ENCODE measurements at regions not wholly inside any gene's neighbourhood (a gene's known extent, or its start where the extent isn't known, plus 50 kb on each side); places are given as distances from the start of the nearest gene placed in this dataset.
"Not testable (repeated sequence)": the region's sequence is repeated elsewhere in the genome, so short reads cannot be mapped to it uniquely, and the experiment has no call there.

DNA sequence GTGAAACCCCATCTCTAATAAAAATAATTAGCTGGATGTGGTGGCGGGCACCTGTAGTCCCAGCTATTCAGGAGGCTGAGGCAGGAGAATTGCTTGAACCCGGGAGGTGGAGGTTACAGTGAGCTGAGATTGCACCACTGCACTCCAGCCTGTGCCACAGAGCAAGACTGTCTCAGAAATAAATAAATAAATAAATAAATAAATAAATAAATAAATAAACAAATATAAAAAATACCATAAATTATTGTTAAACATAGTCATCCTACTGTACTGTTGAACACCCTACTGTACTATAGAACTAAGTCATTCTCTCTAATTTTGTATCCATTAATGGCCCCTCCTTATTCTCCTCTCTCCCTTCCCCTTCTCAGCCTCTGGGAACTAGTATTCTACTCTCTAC lies 332.2 kb downstream of the ISL1 start:
- not testable (repeated sequence) for H3K4me3 ChIP-seq (ENCODE audit: low read depth in 1 of 5, low read length in 5 of 5); H3K36me3 ChIP-seq (ENCODE audit: control insufficient read depth in 5 of 5, insufficient read depth in 5 of 5, low read length in 5 of 5); H3K9me3 ChIP-seq (ENCODE audit: control insufficient read depth in 5 of 5, low read length in 5 of 5); H3K4me1 ChIP-seq (ENCODE audit: control insufficient read depth in 5 of 5, insufficient read depth in 5 of 5, low read length in 5 of 5); H3K27ac ChIP-seq (ENCODE audit: low read depth, low read length); H3K9ac ChIP-seq (ENCODE audit: low read length in 5 of 5); H3K27me3 ChIP-seq (ENCODE audit: control insufficient read depth in 5 of 5, insufficient read depth in 4 of 5, low read length in 5 of 5)

DNA sequence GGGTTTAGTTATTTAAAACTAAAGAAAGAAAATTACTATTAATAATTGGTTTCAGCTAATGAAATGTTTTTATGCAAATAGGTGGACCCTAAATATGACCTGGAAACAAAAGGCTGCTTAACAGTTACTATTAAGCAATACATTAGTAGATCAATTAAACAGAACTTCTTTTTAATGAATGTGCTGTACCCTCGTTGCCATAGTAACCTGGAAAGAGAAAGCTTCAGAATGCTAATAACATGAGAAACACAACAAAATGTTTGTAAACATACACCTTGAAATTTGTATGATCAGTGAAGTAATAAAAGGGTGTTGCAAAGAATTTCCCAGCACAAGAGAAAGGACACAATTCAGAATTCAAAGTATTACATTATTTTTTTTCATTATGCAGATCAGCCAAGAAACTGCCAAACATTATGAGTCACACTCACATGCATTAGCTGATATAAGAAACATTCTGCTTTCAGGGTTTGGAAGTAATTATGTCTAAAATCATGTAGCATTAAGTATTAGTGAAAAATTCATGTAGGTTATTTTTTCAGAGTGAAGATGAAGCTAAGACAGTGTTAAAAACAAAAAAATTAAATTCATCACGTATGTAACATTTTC lies 348.3 kb downstream of the ISL1 start:
- H3K9me3 ChIP-seq (ENCODE audit: control insufficient read depth in 5 of 5, low read length in 5 of 5): no peaks in the 10 kb centered on the region

DNA sequence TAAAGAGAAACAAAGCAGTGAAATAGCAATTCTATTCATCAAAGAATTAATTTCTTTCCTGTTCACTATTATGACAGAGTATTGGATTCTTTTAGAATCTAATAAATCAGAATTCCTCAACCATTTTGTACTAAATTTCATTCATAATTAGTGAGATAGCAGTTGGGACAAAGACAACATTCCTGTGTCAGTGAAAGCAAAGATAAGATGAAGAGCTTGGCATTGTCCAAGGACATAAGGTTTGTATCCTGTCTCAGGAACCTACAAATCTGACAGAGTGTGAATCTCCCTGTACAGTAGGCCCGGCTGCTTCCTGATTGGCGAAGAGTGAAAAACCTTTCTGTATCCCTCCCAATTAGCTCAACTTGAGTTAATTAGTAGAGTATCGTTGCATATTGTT lies 349.1 kb downstream of the ISL1 start:
- no peaks in the 10 kb centered on the region for H3K4me1 ChIP-seq (ENCODE audit: control insufficient read depth in 5 of 5, insufficient read depth in 5 of 5, low read length in 5 of 5)
- peaks cover 0 to 3% (median 0%) of the 10 kb centered on the region in 5 donors for H3K9me3 ChIP-seq (ENCODE audit: control insufficient read depth in 5 of 5, low read length in 5 of 5)
- H3K9ac ChIP-seq (ENCODE audit: low read length in 5 of 5): no peak overlapping the region
- H3K27me3 ChIP-seq (ENCODE audit: control insufficient read depth in 5 of 5, insufficient read depth in 4 of 5, low read length in 5 of 5): no peaks in the 10 kb centered on the region
- no peak overlapping the region for H3K27ac ChIP-seq (ENCODE audit: low read depth, low read length)
- H3K36me3 ChIP-seq (ENCODE audit: control insufficient read depth in 5 of 5, insufficient read depth in 5 of 5, low read length in 5 of 5): no peaks in the 10 kb centered on the region
- no peak overlapping the region for H3K4me3 ChIP-seq (ENCODE audit: low read depth in 1 of 5, low read length in 5 of 5)

More for the DNA sequence above, 348.3 kb downstream of the ISL1 start:
- Histone ChIP-seq H3K4me1 (ENCODE audit: control insufficient read depth in 5 of 5, insufficient read depth in 5 of 5, low read length in 5 of 5) (no peaks in the 10 kb centered on the region), H3K27ac (ENCODE audit: low read depth, low read length) (no peak overlapping the region), H3K4me3 (ENCODE audit: low read depth in 1 of 5, low read length in 5 of 5) (no peak overlapping the region), H3K9ac (ENCODE audit: low read length in 5 of 5) (no peak overlapping the region), H3K36me3 (ENCODE audit: control insufficient read depth in 5 of 5, insufficient read depth in 5 of 5, low read length in 5 of 5) (no peaks in the 10 kb centered on the region), H3K27me3 (ENCODE audit: control insufficient read depth in 5 of 5, insufficient read depth in 4 of 5, low read length in 5 of 5) (no peaks in the 10 kb centered on the region)

DNA sequence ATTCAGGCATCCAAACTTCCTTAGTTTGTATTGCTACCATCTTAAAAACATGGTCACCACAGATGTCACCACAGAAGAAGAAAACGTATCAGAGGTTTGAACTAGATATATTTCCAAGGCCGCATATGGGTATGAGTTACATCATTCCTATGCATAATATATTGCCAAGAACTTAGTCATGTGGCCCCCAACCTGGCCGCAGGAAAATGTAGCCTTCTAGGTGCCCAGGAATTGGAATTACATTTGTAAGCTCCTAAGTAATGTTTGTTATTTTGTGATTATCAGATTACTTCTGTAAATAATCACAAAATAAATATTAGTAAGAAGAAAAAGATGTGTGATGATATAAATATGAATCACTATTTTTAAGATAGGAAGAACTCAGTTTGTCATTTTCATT lies 351.4 kb downstream of the ISL1 start:
- no peak overlapping the region for H3K27ac ChIP-seq (ENCODE audit: low read depth, low read length)
- H3K4me1 ChIP-seq (ENCODE audit: control insufficient read depth in 5 of 5, insufficient read depth in 5 of 5, low read length in 5 of 5): no peaks in the 10 kb centered on the region
- no peaks in the 10 kb centered on the region for H3K36me3 ChIP-seq (ENCODE audit: control insufficient read depth in 5 of 5, insufficient read depth in 5 of 5, low read length in 5 of 5)
- peaks cover 0 to 3% (median 0%) of the 10 kb centered on the region in 5 donors for H3K9me3 ChIP-seq (ENCODE audit: control insufficient read depth in 5 of 5, low read length in 5 of 5)
- no peak overlapping the region for H3K9ac ChIP-seq (ENCODE audit: low read length in 5 of 5)
- no peak overlapping the region for H3K4me3 ChIP-seq (ENCODE audit: low read depth in 1 of 5, low read length in 5 of 5)
- H3K27me3 ChIP-seq (ENCODE audit: control insufficient read depth in 5 of 5, insufficient read depth in 4 of 5, low read length in 5 of 5): no peaks in the 10 kb centered on the region

DNA sequence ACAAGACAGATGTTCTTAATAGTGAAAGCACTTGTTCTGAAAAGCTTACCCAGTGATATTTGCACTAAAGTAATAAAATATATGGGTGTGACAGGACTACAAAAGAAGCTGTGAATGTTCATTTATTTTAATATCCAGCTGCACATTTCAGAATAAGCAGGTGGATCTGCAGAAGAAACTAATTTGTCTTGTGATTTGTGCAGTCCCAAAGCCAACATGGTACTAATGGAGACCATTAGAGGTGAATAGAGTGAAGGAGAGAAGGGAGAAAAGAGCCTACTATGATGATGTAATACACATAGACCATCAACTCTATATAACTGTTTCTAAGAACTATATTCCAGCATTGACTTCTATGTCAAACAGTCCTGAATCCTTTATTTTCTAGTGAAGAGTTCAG lies 362.8 kb downstream of the ISL1 start:
- no peaks in the 10 kb centered on the region for H3K4me1 ChIP-seq (ENCODE audit: control insufficient read depth in 5 of 5, insufficient read depth in 5 of 5, low read length in 5 of 5)
- no peak overlapping the region for H3K4me3 ChIP-seq (ENCODE audit: low read depth in 1 of 5, low read length in 5 of 5)
- H3K9me3 ChIP-seq (ENCODE audit: control insufficient read depth in 5 of 5, low read length in 5 of 5): peaks cover 0 to 6% (median 2%) of the 10 kb centered on the region in 5 donors
- H3K27me3 ChIP-seq (ENCODE audit: control insufficient read depth in 5 of 5, insufficient read depth in 4 of 5, low read length in 5 of 5): no peaks in the 10 kb centered on the region
- no peak overlapping the region for H3K9ac ChIP-seq (ENCODE audit: low read length in 5 of 5)
- H3K36me3 ChIP-seq (ENCODE audit: control insufficient read depth in 5 of 5, insufficient read depth in 5 of 5, low read length in 5 of 5): no peaks in the 10 kb centered on the region
- H3K27ac ChIP-seq (ENCODE audit: low read depth, low read length): no peak overlapping the region

DNA sequence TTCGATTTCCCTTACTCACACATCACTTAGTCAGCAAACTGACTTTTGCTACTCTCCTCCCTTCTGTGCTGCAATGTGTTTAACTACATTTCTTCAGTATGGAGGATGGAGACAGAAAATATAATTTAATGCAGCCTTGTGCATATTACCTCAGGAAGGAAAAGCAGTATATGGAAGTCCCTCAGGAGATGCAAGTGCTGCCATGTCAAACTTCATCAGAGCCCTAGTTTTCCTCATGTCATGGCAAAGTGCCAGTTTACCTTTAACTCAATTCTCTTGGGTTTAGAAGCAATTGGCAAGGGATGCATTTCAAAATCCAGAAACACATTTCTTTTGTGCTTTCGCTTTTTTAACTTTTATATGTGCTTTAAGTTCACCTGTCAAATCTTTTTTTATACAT lies 365.4 kb downstream of the ISL1 start:
- H3K4me3 ChIP-seq (ENCODE audit: low read depth in 1 of 5, low read length in 5 of 5): no peak overlapping the region
- no peak overlapping the region for H3K27ac ChIP-seq (ENCODE audit: low read depth, low read length)
- H3K27me3 ChIP-seq (ENCODE audit: control insufficient read depth in 5 of 5, insufficient read depth in 4 of 5, low read length in 5 of 5): no peaks in the 10 kb centered on the region
- peaks cover 0 to under 1% (median 0%) of the 10 kb centered on the region in 5 donors for H3K9me3 ChIP-seq (ENCODE audit: control insufficient read depth in 5 of 5, low read length in 5 of 5)
- no peaks in the 10 kb centered on the region for H3K4me1 ChIP-seq (ENCODE audit: control insufficient read depth in 5 of 5, insufficient read depth in 5 of 5, low read length in 5 of 5)
- no peaks in the 10 kb centered on the region for H3K36me3 ChIP-seq (ENCODE audit: control insufficient read depth in 5 of 5, insufficient read depth in 5 of 5, low read length in 5 of 5)
- H3K9ac ChIP-seq (ENCODE audit: low read length in 5 of 5): no peak overlapping the region
